ENCODE measurements at regions not wholly inside any gene's neighbourhood (a gene's known extent, or its start where the extent isn't known, plus 50 kb on each side); places are given as distances from the start of the nearest gene placed in this dataset.

DNA sequence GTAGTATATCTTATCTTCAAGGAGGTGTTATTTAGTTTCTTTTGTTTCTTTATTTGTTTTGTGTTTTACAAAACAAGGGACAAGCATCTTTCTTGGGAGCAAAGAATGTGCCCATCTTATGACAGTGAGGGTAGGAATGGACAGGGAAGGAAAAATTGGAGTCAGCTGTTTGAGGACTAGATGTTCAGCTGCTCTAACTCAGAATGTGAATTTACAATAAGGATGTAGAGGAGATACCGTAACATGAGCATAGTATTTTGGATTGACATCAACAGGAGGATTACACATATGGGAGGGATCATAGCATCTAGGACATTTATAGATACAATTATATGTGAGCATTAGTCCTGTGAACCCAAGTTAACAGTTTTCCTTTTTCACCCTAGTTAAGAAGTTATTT is 89.0 kb upstream of the GK2 start:
- H3K27me3 ChIP-seq (ENCODE audit: control insufficient read depth in 2 of 2, insufficient read depth in 2 of 2, low read length in 2 of 2): no peaks in the 10 kb centered on the region
- no peak overlapping the region for H3K27ac ChIP-seq (ENCODE audit: insufficient read depth, low read depth, low read length)
- H3K9me1 ChIP-seq (replicated peaks; ENCODE audit: control insufficient read depth, extremely low read depth, insufficient read depth, low read length): no peaks in the 10 kb centered on the region
- H3K4me3 ChIP-seq (replicated peaks in 1 of 3; ENCODE audit: insufficient read depth in 1 of 3, low read depth in 1 of 3, low read length in 3 of 3): no peak overlapping the region
- ChIA-PET POLR2A (no interaction called here), CTCF (no interaction called here)
- H3K36me3 ChIP-seq (ENCODE audit: control insufficient read depth in 2 of 2, extremely low read depth in 1 of 2, insufficient read depth in 2 of 2, low read length in 2 of 2): no peaks in the 10 kb centered on the region
- no peak overlapping the region for H2AFZ ChIP-seq (ENCODE audit: low read depth, low read length)
- BruUV-seq (replicated peaks): no TSS peak
- FAIRE-seq (no peak), DNase-seq (ENCODE audit: low read depth, low spot score) (no peak)
- H3K4me1 ChIP-seq (ENCODE audit: control insufficient read depth, extremely low read depth, insufficient read depth, low read length): no peaks in the 10 kb centered on the region
- dilution Hi-C loops (cut with MboI; ENCODE audit: extremely low pct_ligation_motif_present, low sequenced_read_pairs) (no loop called here), intact Hi-C loops (cut with micrococcal nuclease) (no loop called here)
- TF ChIP-seq POLR2A (IDR thresholded peaks at IDR 0.05; ENCODE audit: low read depth, low read length) (no peak), EZH2 (IDR thresholded peaks at IDR 0.05; ENCODE audit: borderline replicate concordance, low read depth, low read length, severe bottlenecking) (no peak), MAX (IDR thresholded peaks at IDR 0.05; ENCODE audit: insufficient read depth, insufficient read length) (no peak)
- no peaks in the 10 kb centered on the region for H3K9me3 ChIP-seq (replicated peaks; ENCODE audit: control insufficient read depth, insufficient read depth, low read length)
- H3K9ac ChIP-seq (replicated peaks; ENCODE audit: extremely low read depth, insufficient read depth, low read length): no peak overlapping the region
- no peaks in the 10 kb centered on the region for H3K79me2 ChIP-seq (ENCODE audit: control insufficient read depth, insufficient read depth, low read length)
- no peak overlapping the region for H3K4me2 ChIP-seq (ENCODE audit: insufficient read depth, low read length)
- no peaks in the 10 kb centered on the region for H4K20me1 ChIP-seq (replicated peaks; ENCODE audit: control insufficient read depth, extremely low read depth, insufficient read depth, low read length)

DNA sequence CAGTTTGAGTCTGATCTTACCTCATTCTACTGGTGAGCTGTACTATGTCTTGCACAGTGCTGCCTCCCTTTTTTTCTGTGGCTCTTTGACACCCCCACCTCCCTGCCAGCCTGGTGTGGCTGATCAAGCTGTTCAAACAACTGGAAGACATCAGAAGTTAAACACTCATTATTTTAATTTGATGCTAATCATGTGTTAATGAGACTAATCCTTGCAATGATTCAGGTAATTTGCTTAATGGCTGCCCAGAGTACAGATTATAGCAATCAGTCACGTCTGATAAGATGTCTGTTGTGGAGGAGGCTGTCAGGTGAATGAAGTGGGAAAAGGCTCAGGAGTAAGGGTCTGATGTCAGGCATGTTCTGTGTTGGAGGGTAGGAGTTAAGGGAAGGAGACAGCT is 87.4 kb upstream of the GK2 start:
- no TSS peak for BruUV-seq (replicated peaks)

More for the DNA sequence above, 87.4 kb upstream of the GK2 start:
- Histone ChIP-seq H3K4me2 (ENCODE audit: insufficient read depth, low read length) (no peak overlapping the region), H3K36me3 (ENCODE audit: control insufficient read depth in 2 of 2, extremely low read depth in 1 of 2, insufficient read depth in 2 of 2, low read length in 2 of 2) (no peaks in the 10 kb centered on the region), H3K9ac (replicated peaks; ENCODE audit: extremely low read depth, insufficient read depth, low read length) (no peak overlapping the region), H3K9me3 (replicated peaks; ENCODE audit: control insufficient read depth, insufficient read depth, low read length) (no peaks in the 10 kb centered on the region), H3K27me3 (ENCODE audit: control insufficient read depth in 2 of 2, insufficient read depth in 2 of 2, low read length in 2 of 2) (no peaks in the 10 kb centered on the region), H3K79me2 (ENCODE audit: control insufficient read depth, insufficient read depth, low read length) (no peaks in the 10 kb centered on the region), H3K27ac (ENCODE audit: insufficient read depth, low read depth, low read length) (no peak overlapping the region), H3K9me1 (replicated peaks; ENCODE audit: control insufficient read depth, extremely low read depth, insufficient read depth, low read length) (no peaks in the 10 kb centered on the region), H3K4me3 (replicated peaks in 1 of 3; ENCODE audit: insufficient read depth in 1 of 3, low read depth in 1 of 3, low read length in 3 of 3) (no peak overlapping the region), H3K4me1 (ENCODE audit: control insufficient read depth, extremely low read depth, insufficient read depth, low read length) (no peaks in the 10 kb centered on the region), H4K20me1 (replicated peaks; ENCODE audit: control insufficient read depth, extremely low read depth, insufficient read depth, low read length) (no peaks in the 10 kb centered on the region), H2AFZ (ENCODE audit: low read depth, low read length) (no peak overlapping the region)
- no peak for DNase-seq (ENCODE audit: low read depth, low spot score)
- ChIA-PET CTCF (interaction anchor here (0.5 kb wide), 1 partner anchor 9 kb away, joined by 3 read pairs; no protein-coding TSS in a partner anchor), POLR2A (no interaction called here)
- TF ChIP-seq EZH2 (IDR thresholded peaks at IDR 0.05; ENCODE audit: borderline replicate concordance, low read depth, low read length, severe bottlenecking) (no peak), GATA2 (IDR thresholded peaks at IDR 0.05; ENCODE audit: insufficient read depth, insufficient read length, low read depth, low read length) (no peak), JUN (IDR thresholded peaks at IDR 0.05; ENCODE audit: borderline replicate concordance, insufficient read depth, insufficient read length, low read depth) (no peak), MYC (IDR thresholded peaks at IDR 0.05; ENCODE audit: low read depth, low read length) (no peak), POLR2A (IDR thresholded peaks at IDR 0.05; ENCODE audit: low read depth, low read length) (no peak), FOS (IDR thresholded peaks at IDR 0.05; ENCODE audit: borderline replicate concordance, insufficient read depth, low read length) (no peak), POLR2AphosphoS5 (IDR thresholded peaks at IDR 0.05; ENCODE audit: insufficient read depth, low read depth, low read length) (no peak), MAX (IDR thresholded peaks at IDR 0.05; ENCODE audit: insufficient read depth, insufficient read length) (no peak)
- TF ChIP-seq, protein P1, sequence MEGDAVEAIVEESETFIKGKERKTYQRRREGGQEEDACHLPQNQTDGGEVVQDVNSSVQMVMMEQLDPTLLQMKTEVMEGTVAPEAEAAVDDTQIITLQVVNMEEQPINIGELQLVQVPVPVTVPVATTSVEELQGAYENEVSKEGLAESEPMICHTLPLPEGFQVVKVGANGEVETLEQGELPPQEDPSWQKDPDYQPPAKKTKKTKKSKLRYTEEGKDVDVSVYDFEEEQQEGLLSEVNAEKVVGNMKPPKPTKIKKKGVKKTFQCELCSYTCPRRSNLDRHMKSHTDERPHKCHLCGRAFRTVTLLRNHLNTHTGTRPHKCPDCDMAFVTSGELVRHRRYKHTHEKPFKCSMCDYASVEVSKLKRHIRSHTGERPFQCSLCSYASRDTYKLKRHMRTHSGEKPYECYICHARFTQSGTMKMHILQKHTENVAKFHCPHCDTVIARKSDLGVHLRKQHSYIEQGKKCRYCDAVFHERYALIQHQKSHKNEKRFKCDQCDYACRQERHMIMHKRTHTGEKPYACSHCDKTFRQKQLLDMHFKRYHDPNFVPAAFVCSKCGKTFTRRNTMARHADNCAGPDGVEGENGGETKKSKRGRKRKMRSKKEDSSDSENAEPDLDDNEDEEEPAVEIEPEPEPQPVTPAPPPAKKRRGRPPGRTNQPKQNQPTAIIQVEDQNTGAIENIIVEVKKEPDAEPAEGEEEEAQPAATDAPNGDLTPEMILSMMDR (IDR thresholded peaks at IDR 0.05; ENCODE audit: extremely low read depth in 1 of 2, insufficient read depth in 1 of 2, low read depth in 1 of 2, low read length in 2 of 2): no peak
- no peak for FAIRE-seq
- intact Hi-C loops (cut with micrococcal nuclease) (no loop called here), dilution Hi-C loops (cut with MboI; ENCODE audit: extremely low pct_ligation_motif_present, low sequenced_read_pairs) (no loop called here)
